SK-N-SH treated with all-trans-retinoic acid at 6 μM for 48 hours (cell line): ENCODE measurements at regions not wholly inside any gene's neighbourhood (a gene's known extent, or its start where the extent isn't known, plus 50 kb on each side); places are given as distances from the start of the nearest gene placed in this dataset.

ENCODE experiments used
- ATAC-seq: fragments of 200-7000 bp; cut with Tn5 transposase; 3 replicates; pipeline ENCODE4 v1.9.1; 2020; ENCODE audit warnings: mild to moderate bottlenecking, moderate library complexity
- ARNTL ChIP-seq: fragments of 450-650 bp; formaldehyde crosslinking; IDR thresholded peaks from 2 replicates; pipeline ENCODE4 v1.5.0; 2020; ENCODE audit warnings: low read depth, mild to moderate bottlenecking, moderate library complexity, borderline replicate concordance
- BACH2 ChIP-seq: fragments of 250-450 bp; sonication (Bioruptor Pico); IDR thresholded peaks from 2 replicates; pipeline ENCODE4 v1.9.0; 2021; ENCODE audit warnings: mild to moderate bottlenecking, borderline replicate concordance
- CREB5 ChIP-seq: fragments of 250-450 bp; sonication (Bioruptor Pico); IDR thresholded peaks from 2 replicates; pipeline ENCODE4 v1.5.1; 2020; ENCODE audit warnings: low read depth, mild to moderate bottlenecking, moderate library complexity
- CSDC2 ChIP-seq: fragments of 250-450 bp; sonication (Bioruptor Pico); IDR thresholded peaks from 2 replicates; pipeline ENCODE4 v1.5.0; 2020; ENCODE audit warnings: mild to moderate bottlenecking, moderate library complexity
- CSRNP3 ChIP-seq: fragments of 250-450 bp; sonication (Bioruptor Pico); IDR thresholded peaks from 2 replicates; pipeline ENCODE4 v1.5.1; 2021; ENCODE audit warnings: mild to moderate bottlenecking, moderate library complexity
- ESRRG ChIP-seq: fragments of 250-450 bp; sonication (Bioruptor Pico); IDR thresholded peaks from 2 replicates; pipeline ENCODE4 v1.6.1; 2021; ENCODE audit warnings: mild to moderate bottlenecking
- GLIS3 ChIP-seq: fragments of 250-450 bp; sonication (Bioruptor Pico); IDR thresholded peaks from 2 replicates; pipeline ENCODE4 v1.5.0; 2020; ENCODE audit warnings: mild to moderate bottlenecking, moderate library complexity
- ISL1 ChIP-seq: fragments of 250-450 bp; sonication (Bioruptor Pico); IDR thresholded peaks from 2 replicates; pipeline ENCODE4 v2.1.2; 2022; ENCODE audit warnings: mild to moderate bottlenecking, moderate library complexity
- OSR1 ChIP-seq: fragments of 250-450 bp; sonication (Bioruptor Pico); IDR thresholded peaks from 2 replicates; pipeline ENCODE4 v1.8.0; 2022; ENCODE audit warnings: moderate library complexity, mild to moderate bottlenecking, inconsistent platforms
- PATZ1 ChIP-seq: fragments of 250-450 bp; sonication (Bioruptor Pico); IDR thresholded peaks from 2 replicates; pipeline ENCODE4 v1.8.0; 2020; ENCODE audit warnings: mild to moderate bottlenecking, moderate library complexity, borderline replicate concordance
- PPARA ChIP-seq: fragments of 250-450 bp; sonication (Bioruptor Pico); IDR thresholded peaks from 2 replicates; pipeline ENCODE4 v1.5.0; 2020; ENCODE audit warnings: mild to moderate bottlenecking, borderline replicate concordance
- RARB ChIP-seq: fragments of 250-450 bp; sonication (Bioruptor Pico); IDR thresholded peaks from 2 replicates; pipeline ENCODE4 v1.8.0; 2021; ENCODE audit warnings: mild to moderate bottlenecking, moderate library complexity
- SNAI2 ChIP-seq: fragments of 250-450 bp; sonication (Bioruptor Pico); IDR thresholded peaks from 2 replicates; pipeline ENCODE4 v1.5.0; 2020; ENCODE audit warnings: mild to moderate bottlenecking, moderate library complexity
- TCF4 ChIP-seq: fragments of 250-450 bp; sonication (Bioruptor Pico); IDR thresholded peaks from 2 replicates; pipeline ENCODE4 v1.8.0; 2021; ENCODE audit warnings: mild to moderate bottlenecking, moderate library complexity, borderline replicate concordance
- TOX ChIP-seq: fragments of 250-450 bp; sonication (Bioruptor Pico); IDR thresholded peaks from 2 replicates; pipeline ENCODE4 v1.8.0; 2021; ENCODE audit warnings: mild to moderate bottlenecking, moderate library complexity, borderline replicate concordance
- TSHZ2 ChIP-seq: fragments of 250-450 bp; sonication (Bioruptor Pico); IDR thresholded peaks from 2 replicates; pipeline ENCODE4 v1.5.0; 2020; ENCODE audit warnings: mild to moderate bottlenecking, moderate library complexity
- ZC3H10 ChIP-seq: fragments of 250-450 bp; sonication (Bioruptor Pico); IDR thresholded peaks from 2 replicates; pipeline ENCODE4 v1.5.1; 2021; ENCODE audit warnings: mild to moderate bottlenecking, moderate library complexity
- ZFP3 ChIP-seq: fragments of 250-450 bp; sonication (Bioruptor Pico); IDR thresholded peaks from 2 replicates; pipeline ENCODE4 v1.5.0; 2020; ENCODE audit warnings: mild to moderate bottlenecking, moderate library complexity
- ZFP30 ChIP-seq: fragments of 450-650 bp; formaldehyde crosslinking; IDR thresholded peaks from 2 replicates; pipeline ENCODE4 v1.5.0; 2022; ENCODE audit warnings: mild to moderate bottlenecking, moderate library complexity
- ZNF565 ChIP-seq: fragments of 450-650 bp; formaldehyde crosslinking; conservative IDR thresholded peaks from 2 replicates; pipeline ENCODE4 v1.5.0; 2020; ENCODE audit warnings: low read depth, mild to moderate bottlenecking, moderate library complexity
- ZNF70 ChIP-seq: fragments of 450-650 bp; formaldehyde crosslinking; IDR thresholded peaks from 2 replicates; pipeline ENCODE4 v1.5.0; 2020; ENCODE audit warnings: mild to moderate bottlenecking, moderate library complexity
- ZNF8 ChIP-seq: fragments of 450-650 bp; formaldehyde crosslinking; IDR thresholded peaks from 2 replicates; pipeline ENCODE4 v1.5.0; 2020; ENCODE audit warnings: mild to moderate bottlenecking, moderate library complexity

GRCh38 chr6:44500074-44500473, 112.6 kb downstream of the CDC5L start:
- ATAC-seq: no peak
- no peak for TF ChIP-seq ZFP3 (CRISPR knock-in tag)
- TF ChIP-seq ZNF70 (CRISPR knock-in tag): no peak

- no peak for TF ChIP-seq ESRRG (CRISPR knock-in tag)
- TF ChIP-seq ISL1 (CRISPR knock-in tag): no peak
- no peak for TF ChIP-seq TOX (CRISPR knock-in tag)
- TF ChIP-seq TSHZ2 (CRISPR knock-in tag): no peak
- no peak for TF ChIP-seq BACH2 (CRISPR knock-in tag)
- no peak for TF ChIP-seq RARB
- no peak for TF ChIP-seq ZFP30 (CRISPR knock-in tag)
- no peak for TF ChIP-seq ZC3H10 (CRISPR knock-in tag)
- no peak for TF ChIP-seq CSDC2 (CRISPR knock-in tag)
- TF ChIP-seq SNAI2 (CRISPR knock-in tag): no peak
- no peak for TF ChIP-seq ZNF565
- TF ChIP-seq GLIS3 (CRISPR knock-in tag): no peak
- no peak for TF ChIP-seq ZNF8 (CRISPR knock-in tag)
- no peak for TF ChIP-seq PATZ1 (CRISPR knock-in tag)
- TF ChIP-seq CSRNP3 (CRISPR knock-in tag): no peak
- TF ChIP-seq PPARA (CRISPR knock-in tag): no peak
- no peak for TF ChIP-seq OSR1 (CRISPR knock-in tag)
- no peak for TF ChIP-seq CREB5
- no peak for TF ChIP-seq ARNTL (CRISPR knock-in tag)
- TF ChIP-seq, all 23 proteins: peak for 0
These were observed 116.0 kb downstream of the CDC5L start for GRCh38 chr6:44503471-44503870.

GRCh38 chr6:44504301-44504791, 116.8 kb downstream of the CDC5L start:
- no peak for ATAC-seq
- TF ChIP-seq SNAI2 (CRISPR knock-in tag) (no peak), OSR1 (CRISPR knock-in tag) (no peak), CREB5 (no peak), ZNF565 (no peak), ZNF8 (CRISPR knock-in tag) (no peak), ZC3H10 (CRISPR knock-in tag) (no peak), PPARA (CRISPR knock-in tag) (no peak), CSDC2 (CRISPR knock-in tag) (no peak), ARNTL (CRISPR knock-in tag) (no peak), BACH2 (CRISPR knock-in tag) (no peak), ZNF70 (CRISPR knock-in tag) (no peak), TCF4 (CRISPR knock-in tag) (no peak), CSRNP3 (CRISPR knock-in tag) (no peak)

More at GRCh38 chr6:44503471-44503870, 116.0 kb downstream of the CDC5L start:
- ATAC-seq: no peak
